ENCODE measurements at regions not wholly inside any gene's neighbourhood (a gene's known extent, or its start where the extent isn't known, plus 50 kb on each side); places are given as distances from the start of the nearest gene placed in this dataset.
A peak's percentile ranks its signal among the peaks of the same experiment; 100 is the strongest.

GRCh38 chr16:85461814-85462713 is 151.1 kb upstream of the GSE1 start:
- DNase-seq: peak; percentile 39

- no peak for DNase-seq
Measured at GRCh38 chr16:85462714-85463611, 150.2 kb upstream of the GSE1 start.

- DNase-seq: no peak
Measured at GRCh38 chr16:85463672-85464382, 149.3 kb upstream of the GSE1 start.

GRCh38 chr16:85464383-85465305 is 148.5 kb upstream of the GSE1 start:
- no peak for DNase-seq

DNA sequence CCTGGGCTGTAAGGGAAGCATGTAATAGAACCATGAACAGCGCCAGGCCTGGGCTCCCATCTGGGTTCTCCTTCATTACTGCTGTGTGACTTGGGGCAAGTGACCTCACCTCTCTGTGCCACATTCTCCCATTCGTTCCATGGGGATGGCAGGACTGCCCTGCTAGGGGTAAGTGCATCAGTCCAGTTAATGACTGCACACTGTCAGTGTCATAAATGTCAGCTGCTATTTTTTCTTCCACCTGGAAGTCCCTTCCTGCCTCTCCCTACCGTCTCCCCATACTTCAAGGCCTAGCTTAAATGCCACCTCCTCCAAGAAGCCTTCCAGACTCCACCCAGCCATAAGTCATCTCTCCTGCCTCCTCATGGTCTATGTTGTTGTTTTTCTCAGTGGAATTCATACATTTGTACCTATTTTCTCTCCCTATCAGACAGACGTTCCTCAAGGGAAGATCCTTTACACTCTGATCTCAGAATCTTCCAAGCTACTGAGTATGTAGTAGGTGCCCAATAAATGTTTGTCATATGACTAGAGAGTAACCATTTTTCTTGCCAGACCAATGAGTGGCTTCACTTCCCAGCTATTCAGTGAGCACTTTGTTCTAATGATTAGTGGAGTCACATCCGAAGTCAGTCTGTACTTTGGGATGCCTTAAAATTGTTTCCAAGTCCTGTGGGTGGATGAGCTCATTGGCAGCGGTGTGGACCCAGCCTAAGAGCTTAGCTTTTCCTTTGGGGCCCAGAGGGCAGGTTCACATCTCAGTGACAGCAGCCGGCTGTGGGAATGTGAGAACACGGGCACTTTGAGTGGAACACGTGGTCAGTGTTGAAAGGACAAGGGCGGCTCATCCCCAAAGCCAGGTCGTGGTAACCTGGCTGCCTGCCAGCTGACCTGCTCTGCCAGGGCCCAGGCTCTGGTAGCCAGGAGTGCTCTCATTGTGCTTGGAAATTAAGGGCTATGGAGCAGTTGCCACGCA is 147.5 kb upstream of the GSE1 start:
- DNase-seq: peak; percentile 34

GRCh38 chr16:85466304-85466700 is 146.8 kb upstream of the GSE1 start:
- no peak for DNase-seq

GRCh38 chr16:85466989-85467388 is 146.1 kb upstream of the GSE1 start:
- no peak for DNase-seq

- DNase-seq: no peak
Measured at GRCh38 chr16:85469929-85470590, 143.1 kb upstream of the GSE1 start.

DNA sequence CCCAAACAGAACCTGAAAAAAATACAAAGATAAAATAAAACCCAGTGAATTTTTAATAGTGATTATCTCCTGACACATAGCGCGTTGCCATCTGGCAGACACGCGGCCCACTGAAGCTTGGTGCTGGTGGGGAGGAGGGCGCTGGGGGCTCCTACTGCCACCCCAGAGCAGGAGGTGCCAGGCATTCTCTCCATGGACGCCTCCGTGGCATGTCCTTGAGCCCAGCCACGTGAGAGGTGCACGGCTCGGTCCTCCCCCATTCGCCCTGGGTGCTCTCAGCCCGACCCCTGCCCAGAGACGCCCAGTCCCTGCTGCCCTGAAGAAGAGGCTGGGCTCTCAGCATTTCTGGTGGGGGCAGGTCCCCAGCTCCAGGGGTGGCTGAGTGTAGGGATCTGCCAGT is 142.2 kb upstream of the GSE1 start:
- DNase-seq: no peak

GRCh38 chr16:85471469-85472431 is 141.4 kb upstream of the GSE1 start:
- no peak for DNase-seq

GRCh38 chr16:85472514-85472913 is 140.6 kb upstream of the GSE1 start:
- DNase-seq: no peak

GRCh38 chr16:85473323-85473722 is 139.8 kb upstream of the GSE1 start:
- no peak for DNase-seq

DNA sequence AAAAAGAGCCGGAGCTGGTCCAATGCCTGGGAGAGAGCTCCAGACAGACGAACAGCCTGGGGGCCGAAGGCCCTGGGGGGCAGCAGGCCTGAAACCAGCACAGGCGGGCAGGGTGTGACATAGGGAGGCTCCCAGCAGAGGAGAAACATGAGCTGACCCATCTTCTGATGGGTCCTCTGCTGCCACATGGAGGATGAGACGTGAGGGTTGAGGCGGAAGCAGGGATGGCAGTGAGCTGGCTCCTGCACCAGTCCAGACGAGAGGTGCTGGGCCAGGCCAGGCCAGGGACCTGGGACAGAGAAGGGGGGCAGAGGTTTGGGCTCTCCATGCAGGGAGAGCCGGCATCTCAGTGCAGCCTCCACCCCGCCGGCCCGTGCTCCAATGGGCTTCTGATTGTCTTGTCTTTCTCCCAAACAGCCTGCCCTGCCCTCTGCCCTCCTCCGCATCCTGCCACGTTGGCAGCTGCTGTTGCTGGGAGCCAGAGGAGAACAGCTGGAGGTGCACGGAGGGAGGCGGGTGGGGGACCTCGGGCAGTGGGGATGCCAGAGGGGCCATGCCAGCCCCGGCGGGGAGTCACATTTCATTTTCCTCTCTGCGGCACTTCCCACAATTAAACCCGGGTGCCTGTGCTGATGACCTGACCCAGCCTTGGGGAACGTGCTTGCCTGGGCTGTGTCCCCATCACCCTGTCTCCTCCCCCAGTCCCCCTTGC is 139.1 kb upstream of the GSE1 start:
- DNase-seq: peak; percentile 44

DNA sequence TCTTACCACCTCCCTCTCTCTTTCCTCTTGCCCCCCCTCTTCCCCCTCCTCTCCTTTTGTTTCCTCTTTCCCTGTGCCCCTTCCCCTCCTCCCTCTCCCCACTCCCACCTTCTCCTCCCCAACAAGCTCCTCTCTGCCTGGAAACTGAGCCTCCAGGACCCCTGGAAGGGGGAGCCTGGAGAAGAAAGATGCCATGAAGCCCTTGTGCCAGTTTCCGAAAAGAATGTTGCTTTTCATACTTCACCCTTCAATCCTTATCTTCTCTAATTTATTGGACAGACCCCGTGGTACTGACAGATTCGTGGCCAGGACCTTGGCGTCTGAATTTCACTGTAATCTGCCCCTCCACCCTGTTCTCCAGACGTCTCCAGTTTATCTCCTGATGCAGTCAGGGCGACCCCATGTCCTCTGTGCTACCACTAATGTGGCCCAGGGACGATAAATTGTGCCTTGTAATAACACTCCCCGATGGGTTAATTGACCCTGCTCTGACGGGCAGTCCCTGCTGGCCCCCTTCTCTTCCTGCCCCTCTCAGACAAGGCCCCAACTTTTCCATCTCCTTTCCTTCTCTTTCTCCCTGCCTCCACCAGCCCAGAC is 138.4 kb upstream of the GSE1 start:
- no peak for DNase-seq

DNA sequence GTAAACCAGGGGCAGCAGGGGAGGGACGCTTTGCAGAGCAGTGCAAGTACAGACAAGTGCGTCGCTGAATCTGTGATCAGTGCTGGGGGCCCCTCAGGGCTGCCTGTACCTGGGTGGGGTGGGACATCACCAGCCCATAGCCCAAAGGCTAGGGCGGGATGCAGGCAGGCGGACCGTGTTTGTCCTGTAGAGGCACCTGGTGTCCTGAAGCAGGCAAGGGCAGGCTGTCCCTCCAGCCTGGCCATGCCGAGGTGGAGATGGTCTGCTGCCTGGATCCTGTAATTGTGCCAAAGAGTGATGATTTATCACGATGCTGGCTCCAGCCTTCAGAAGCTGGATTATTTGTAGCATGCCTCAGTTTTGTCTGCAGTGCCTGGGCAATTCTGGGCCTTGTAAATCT is 137.9 kb upstream of the GSE1 start:
- DNase-seq: no peak

DNA sequence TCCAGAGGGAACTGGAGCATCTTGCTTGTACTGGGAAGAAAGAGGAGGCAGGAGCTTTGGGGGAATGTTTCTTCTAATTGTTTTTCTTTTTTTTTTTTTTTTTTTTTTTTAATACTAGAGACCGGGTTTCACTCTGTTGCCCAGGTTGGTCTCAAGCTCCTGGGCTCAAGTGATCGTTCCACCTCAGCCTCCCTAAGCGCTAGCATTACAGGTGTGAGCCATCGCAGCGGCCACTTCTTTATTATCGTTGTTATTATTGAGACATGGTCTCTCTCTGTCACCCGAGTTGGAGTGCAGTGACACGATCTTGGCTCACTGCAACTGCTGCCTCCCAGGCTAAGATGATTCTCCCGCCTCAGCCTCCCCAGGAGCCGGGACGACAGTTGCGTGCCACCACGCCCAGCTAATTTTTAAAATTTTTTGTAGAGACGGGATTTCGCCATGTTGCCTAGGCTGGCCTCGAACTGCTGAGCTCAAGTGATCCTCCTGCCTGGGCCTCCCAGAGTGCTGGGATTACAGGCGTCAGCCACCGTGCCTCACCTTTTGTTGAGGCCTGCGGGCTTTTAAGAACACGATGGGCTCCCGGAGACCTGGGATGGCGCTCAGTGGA is 137.3 kb upstream of the GSE1 start:
- no peak for DNase-seq

DNA sequence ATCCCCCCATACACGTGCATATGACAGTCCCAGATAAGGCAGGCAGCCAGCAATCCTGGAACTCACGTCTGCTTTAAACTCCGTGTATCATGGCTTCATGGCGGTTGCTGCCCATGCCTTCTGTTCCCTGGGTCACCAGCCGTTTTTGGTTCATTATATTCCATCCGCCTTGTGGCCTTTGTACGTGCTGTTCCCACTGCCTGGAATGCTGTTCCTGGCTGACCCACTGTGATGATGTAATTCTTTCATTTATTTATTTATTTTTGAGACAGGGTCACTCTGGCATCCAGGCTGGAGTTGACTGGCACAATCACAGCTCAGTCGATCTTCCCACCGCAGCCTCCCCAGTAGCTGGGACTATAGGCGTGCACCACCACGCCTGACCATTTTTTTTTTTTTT is 136.7 kb upstream of the GSE1 start:
- no peak for DNase-seq

Data from fibroblast of skin of scalp (primary cell).